Limb (tissue), 2 donors: ENCODE measurements at regions not wholly inside any gene's neighbourhood (a gene's known extent, or its start where the extent isn't known, plus 50 kb on each side); places are given as distances from the start of the nearest gene placed in this dataset.

Source experiments
- DNase-seq, 2 donors: peaks; one replicate each; pipeline ENCODE4 v3.0.0-alpha.2; 2016; ENCODE audit errors: extremely low spot score in 2 of 2

DNA sequence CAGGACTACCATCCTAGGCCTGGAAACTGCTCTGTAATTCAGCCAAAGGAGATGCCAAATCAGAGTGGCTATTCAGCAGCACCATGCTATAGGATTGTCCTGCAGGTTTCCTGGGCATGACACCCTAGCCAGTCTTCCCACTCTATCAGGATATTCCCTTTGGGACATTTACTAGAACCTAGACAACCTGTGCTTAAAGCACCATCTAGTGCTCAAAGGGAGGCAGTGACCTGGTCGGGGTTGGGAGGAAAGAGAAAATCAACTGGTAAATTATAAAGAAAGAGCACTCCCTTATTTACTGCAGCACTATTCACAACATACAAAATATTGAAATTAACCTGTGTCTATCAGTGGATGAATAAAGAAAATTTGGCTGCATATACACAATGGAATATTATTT, 67.2 kb upstream of the SMLR1 start:
- no peak for DNase-seq

DNA sequence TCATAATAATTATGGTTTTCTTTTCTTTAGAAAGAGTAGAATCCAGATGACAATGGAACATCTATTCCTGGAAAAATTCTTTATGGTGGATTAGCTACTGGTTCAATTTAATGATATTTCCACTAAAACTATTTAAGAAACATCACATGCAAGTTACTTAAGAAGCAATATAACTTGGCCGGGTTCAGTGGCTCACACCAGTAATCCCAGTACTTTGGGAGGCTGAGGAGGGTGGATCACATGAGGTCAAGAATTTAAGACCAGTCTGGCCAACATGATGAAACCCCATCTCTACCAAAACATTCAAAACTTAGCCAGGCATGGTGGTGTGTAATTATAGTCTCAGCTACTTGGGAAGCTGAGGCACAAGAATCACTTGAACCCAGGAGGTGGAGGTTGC, 65.9 kb upstream of the SMLR1 start:
- no peak for DNase-seq

DNA sequence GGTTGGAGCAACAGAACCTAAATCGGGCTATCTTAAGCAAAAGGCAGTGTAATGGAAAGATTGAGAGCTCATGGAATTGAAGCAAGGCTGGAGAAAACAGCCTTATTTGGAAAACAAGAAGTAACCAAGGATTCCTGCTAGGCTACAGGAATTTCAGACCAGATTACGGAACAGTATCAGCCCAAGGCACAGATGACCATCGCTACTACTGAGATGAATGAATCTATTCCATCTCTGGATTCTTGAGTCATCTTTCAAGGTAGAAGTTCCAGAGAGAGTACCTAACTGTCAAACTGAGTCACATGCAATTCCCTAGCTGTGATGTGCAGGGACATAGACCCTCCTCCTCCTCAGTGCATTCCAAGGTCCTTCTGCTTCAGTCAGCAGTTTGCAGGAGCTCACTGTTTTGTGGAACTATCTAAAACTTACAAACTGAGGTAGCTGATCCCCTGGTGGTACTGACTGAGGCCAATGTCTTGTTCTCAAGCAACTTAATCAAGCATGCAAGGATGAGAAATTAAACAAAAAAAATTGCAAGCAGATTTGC, 62.0 kb upstream of the SMLR1 start:
- no peak for DNase-seq

DNA sequence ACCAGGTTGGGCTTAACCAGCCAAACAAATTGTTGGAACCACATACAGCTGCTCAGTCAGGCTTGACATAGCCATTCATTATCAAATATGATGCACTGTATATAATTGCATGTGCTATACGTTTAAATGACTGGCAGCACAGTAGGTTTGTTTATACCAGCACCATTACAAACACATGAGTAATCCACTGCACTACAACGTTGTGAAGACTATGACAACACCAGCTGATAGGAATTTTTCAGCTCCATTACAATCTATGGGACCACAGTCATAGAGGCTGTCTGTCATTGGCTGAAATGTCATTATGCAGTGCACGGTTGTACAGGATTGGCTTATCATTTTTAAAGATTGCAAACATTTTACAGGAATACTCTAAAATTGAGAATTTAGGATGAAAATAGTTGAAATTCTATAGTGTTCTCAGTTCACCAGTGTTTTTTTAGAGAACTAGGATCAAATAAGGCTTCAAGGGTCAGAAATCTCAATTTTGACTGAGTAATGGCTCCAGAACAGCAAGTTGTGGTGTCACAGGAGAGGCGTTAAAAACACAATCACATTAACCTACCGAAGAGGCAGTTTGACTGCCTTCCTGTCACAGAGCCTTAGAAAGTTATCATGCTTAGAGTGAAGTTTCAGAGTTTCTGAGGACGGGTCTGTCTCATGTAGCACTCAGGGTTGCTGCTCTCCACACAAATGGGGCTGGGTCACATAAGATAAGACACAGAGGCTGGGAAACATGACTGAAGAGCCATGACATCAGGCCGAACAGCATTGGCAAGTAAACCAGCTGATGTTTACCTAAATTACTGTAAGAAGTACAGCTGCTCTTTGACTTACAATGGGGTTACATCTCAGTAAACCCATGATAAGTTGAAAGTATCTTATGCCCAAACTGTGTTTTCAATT, 60.7 kb upstream of the SMLR1 start:
- DNase-seq: no peak

DNA sequence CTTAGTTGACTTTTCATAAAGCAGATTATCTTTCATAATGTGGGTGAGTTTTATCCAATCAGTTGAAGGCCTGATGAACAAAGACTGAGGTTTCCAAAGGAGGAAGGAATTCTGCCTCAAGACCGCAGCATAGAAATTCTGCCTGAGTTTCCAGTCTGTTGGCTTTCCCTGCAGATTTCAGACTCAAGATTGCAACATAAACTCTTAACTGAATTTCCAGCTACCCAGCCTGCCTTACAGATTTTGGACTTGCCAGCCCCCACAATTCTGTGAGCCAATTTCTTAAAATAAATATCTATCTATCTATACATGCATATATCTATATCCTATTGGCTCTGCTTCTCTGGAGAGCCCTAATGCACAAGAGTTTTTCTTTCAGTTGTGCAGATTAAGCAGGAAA, 57.3 kb upstream of the SMLR1 start:
- no peak for DNase-seq

DNA sequence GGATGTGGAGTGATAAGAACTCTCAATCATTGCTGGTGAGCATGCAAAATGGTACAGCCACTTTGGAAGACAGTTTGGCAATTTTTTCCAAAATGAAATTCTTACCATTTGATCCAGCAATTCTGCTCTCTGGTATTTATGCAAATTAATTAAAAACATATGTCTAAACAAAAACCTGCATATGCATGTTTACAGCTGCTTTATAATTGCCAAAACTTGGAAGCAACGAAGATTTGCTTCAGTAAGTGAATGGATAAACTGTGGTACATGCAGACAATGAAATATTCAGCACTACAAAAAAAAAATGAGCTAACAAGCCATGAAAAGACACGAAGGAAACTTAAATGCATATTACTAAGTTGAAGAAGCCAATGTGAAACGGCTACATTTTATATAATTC, 55.5 kb upstream of the SMLR1 start:
- DNase-seq: no peak

DNA sequence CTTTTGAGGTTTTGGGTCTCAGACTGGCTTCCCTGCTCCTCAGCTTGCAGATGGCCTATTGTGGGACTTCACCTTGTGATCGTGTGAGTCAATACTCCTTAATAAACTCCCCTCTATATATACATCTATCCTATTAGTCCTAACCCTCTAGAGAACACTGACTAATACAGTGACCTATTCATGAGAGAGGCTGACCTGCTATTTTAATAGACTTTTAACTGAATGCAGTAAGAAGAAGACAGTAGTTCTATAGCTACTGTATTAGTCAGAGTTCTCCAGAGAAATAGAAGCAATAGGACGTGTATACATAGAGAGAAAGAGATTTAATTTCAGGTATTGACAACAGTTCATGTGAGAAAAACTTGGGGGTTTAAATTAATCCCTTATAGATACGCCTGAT, 53.3 kb upstream of the SMLR1 start:
- no peak for DNase-seq

DNA sequence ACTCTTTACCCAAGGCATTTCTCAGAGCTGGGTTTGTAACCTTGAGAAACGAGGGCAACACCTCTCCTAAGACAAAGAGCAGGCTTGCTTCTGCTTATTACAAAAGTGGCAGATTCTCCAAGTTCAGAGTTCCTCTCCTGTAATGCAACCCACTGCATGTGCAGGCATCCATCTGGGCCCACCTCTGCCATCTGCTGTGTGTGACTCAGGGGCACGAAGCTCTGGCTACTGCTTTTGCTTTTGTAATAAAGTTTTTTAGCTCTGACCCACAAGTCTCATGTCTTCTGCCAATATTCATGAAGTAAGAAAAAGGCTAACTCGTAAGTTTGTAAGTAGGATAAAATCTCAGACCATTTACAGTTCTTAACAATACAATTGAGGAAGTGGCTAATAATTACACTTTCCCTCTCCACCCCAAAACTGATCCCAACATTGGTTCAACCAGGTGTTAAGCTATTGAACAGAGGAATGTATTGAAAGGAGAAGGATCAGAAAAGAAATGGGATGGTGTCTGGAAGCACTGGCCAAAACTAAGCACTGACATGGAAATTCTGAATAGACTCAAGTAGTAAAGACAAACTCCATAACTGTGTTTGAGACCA, 51.7 kb upstream of the SMLR1 start:
- DNase-seq: no peak

DNA sequence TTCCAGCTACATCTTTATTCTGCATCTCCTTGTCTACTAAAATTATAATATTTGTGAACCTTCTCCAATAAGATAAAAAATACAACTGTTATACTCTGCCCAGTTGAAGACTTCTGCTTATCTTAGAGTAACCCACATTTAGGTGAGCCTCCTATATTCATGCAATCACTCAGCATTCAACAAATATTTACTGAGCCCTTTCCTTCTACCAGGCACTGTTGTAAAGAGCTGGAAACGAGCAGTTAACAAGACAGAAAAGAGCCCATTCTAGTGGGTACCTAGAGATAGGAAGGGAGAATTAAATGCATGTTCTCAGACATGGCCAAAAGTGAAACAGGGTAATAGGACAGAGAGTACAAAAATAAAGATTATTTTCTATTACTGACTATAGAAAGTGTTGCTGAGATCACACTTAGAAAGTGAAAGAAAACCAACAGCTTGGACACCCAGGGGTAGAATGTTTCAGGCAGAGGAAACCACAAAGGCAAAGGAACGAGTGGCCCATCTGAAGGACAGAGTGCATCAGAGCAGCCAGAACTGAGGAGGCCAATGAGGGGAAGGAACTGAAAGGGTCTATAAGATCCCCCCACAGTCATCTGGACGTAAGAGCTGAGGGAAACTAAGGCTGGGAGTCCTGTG, 50.8 kb upstream of the SMLR1 start:
- no peak for DNase-seq
